HCT116 (cell line): ENCODE measurements at regions not wholly inside any gene's neighbourhood (a gene's known extent, or its start where the extent isn't known, plus 50 kb on each side); places are given as distances from the start of the nearest gene placed in this dataset.

Source experiments
- ATAC-seq: fragments of 200-7000 bp; cut with Tn5 transposase; 2 replicates; pipeline ENCODE4 v1.9.1; 2020; ENCODE audit warnings: mild to moderate bottlenecking, moderate library complexity
- BruUV-seq: library from RNA; stranded (reverse); fragments of 400-500 nt; replicated peaks from 2 replicates; lab custom pipeline; 2021; lab: Mats Ljungman, UMichigan
- CTCF ChIA-PET: fragments of 300-600 bp; sonication (Branson Sonifier 250); formaldehyde crosslinking; loops from one replicate; lab custom pipeline; 2021; ENCODE audit warnings: antibody characterized with exemption; lab: Charles Lee
- POLR2A ChIA-PET: fragments of 300-600, 350-600 bp; sonication (Branson Sonifier 250); formaldehyde crosslinking; loops from one replicate; lab custom pipeline; 2021; ENCODE audit warnings: antibody characterized with exemption; lab: Charles Lee
- RAD21 ChIA-PET, 2 experiments: fragments of 300-600 bp; sonication (Branson Sonifier 250); formaldehyde crosslinking; loops; one replicate each; lab custom pipeline; 2023; ENCODE audit warnings: low total read pairs in 2 of 2; ENCODE audit not compliant: uncharacterized antibody in 2 of 2, unreplicated experiment in 2 of 2, low non-redundant PET in 1 of 2; lab: Charles Lee
- DNase-seq: peaks from one replicate; pipeline ENCODE4 v3.0.0-alpha.2; 2010; ENCODE audit warnings: low read depth, low spot score
- H2AFZ ChIP-seq: fragments of 200-600 bp; shearing (Covaris generic), sonication (generic); 2 replicates; pipeline ENCODE4 v1.6.1; 2017; ENCODE audit warnings: low read depth, mixed run types, mixed read lengths, antibody characterized with exemption, low read length; ENCODE audit not compliant: poor library complexity, severe bottlenecking
- H3K27ac ChIP-seq: 2 replicates; pipeline ENCODE4 v1.5.1; 2012; ENCODE audit warnings: low read depth, low read length
- H3K27me3 ChIP-seq: fragments of 200-600 bp; sonication (generic); 2 replicates; pipeline ENCODE4 v1.6.1; 2016; ENCODE audit warnings: mixed run types, low read length, mixed read lengths; ENCODE audit not compliant: insufficient read depth
- H3K36me3 ChIP-seq, 2 experiments: fragments of 200-500 bp in 1 of 2; fragments of 200-600 bp in 1 of 2; sonication (Bioruptor generic) in 1 of 2; sonication (generic) in 1 of 2; 2 replicates each; pipeline versions ENCODE4 v1.5.1 to v1.6.1; 2014 to 2016; ENCODE audit warnings: low read length in 2 of 2, inconsistent platforms in 1 of 2, mixed read lengths in 1 of 2, mixed run types in 1 of 2; ENCODE audit not compliant: insufficient read depth in 2 of 2, control insufficient read depth in 1 of 2
- H3K4me1 ChIP-seq, 2 experiments: fragments of 200-600 bp in 1 of 2; sonication (generic) in 1 of 2; 2 replicates each; pipeline versions ENCODE4 v1.5.1 to v1.6.1; 2012 to 2017; ENCODE audit warnings: low read length in 2 of 2, inconsistent platforms in 1 of 2, mild to moderate bottlenecking in 1 of 2, mixed read lengths in 1 of 2, mixed run types in 1 of 2, moderate library complexity in 1 of 2; ENCODE audit not compliant: insufficient read depth in 2 of 2, control insufficient read depth in 1 of 2
- H3K4me2 ChIP-seq: fragments of 200-600 bp; sonication (generic); 2 replicates; pipeline ENCODE4 v1.6.1; 2017; ENCODE audit warnings: mixed run types, low read length, mixed read lengths
- H3K4me3 ChIP-seq, 2 experiments: fragments of 200-600 bp in 1 of 2; sonication (generic) in 1 of 2; replicated peaks in 1 of 2; 2 replicates each; pipeline ENCODE4 v1.5.1; 2011 to 2016; ENCODE audit warnings: low read length in 2 of 2, control low read depth in 1 of 2, low read depth in 1 of 2, mild to moderate bottlenecking in 1 of 2, mixed read lengths in 1 of 2, mixed run types in 1 of 2
- H3K79me2 ChIP-seq: fragments of 200-600 bp; sonication (generic); 2 replicates; pipeline ENCODE4 v1.6.1; 2017; ENCODE audit warnings: mild to moderate bottlenecking, mixed run types, low read length, moderate library complexity, mixed read lengths; ENCODE audit not compliant: insufficient read depth
- H3K9ac ChIP-seq: fragments of 200-600 bp; sonication (generic); 2 replicates; pipeline ENCODE4 v1.6.1; 2016; ENCODE audit warnings: low read length, mixed read lengths
- H3K9me2 ChIP-seq: fragments of 200-600 bp; sonication (generic), shearing (Covaris generic); 2 replicates; pipeline ENCODE4 v1.6.1; 2017; ENCODE audit warnings: mixed run types, mild to moderate bottlenecking, moderate library complexity; ENCODE audit not compliant: insufficient read depth
- H3K9me3 ChIP-seq, 2 experiments: fragments of 200-500 bp in 1 of 2; fragments of 200-600 bp in 1 of 2; sonication (Bioruptor generic) in 1 of 2; sonication (generic) in 1 of 2; 2 replicates each; pipeline ENCODE4 v1.6.1; 2014 to 2017; ENCODE audit warnings: low read length in 2 of 2, mixed read lengths in 2 of 2, inconsistent platforms in 1 of 2, low read depth in 1 of 2, mild to moderate bottlenecking in 1 of 2, mixed run types in 1 of 2, moderate library complexity in 1 of 2; ENCODE audit not compliant: control insufficient read depth in 1 of 2, insufficient read depth in 1 of 2
- H4K20me1 ChIP-seq: fragments of 200-600 bp; sonication (generic), shearing (Covaris generic); 2 replicates; pipeline ENCODE4 v1.6.1; 2017; ENCODE audit warnings: mixed run types, mild to moderate bottlenecking, moderate library complexity; ENCODE audit not compliant: insufficient read depth
- CBX3 ChIP-seq: IDR thresholded peaks from 2 replicates; pipeline ENCODE4 v1.6.1; 2012; ENCODE audit warnings: low read depth
- CEBPB ChIP-seq: IDR thresholded peaks from 2 replicates; pipeline ENCODE4 v1.6.1; 2012; ENCODE audit warnings: low read depth
- CTCF ChIP-seq, 3 experiments: fragments of 200-600 bp in 1 of 3; sonication (generic) in 1 of 3; IDR thresholded peaks in 2 of 3; conservative IDR thresholded peaks in 1 of 3; 2 replicates each; pipeline ENCODE4 v1.5.1; 2012 to 2017; ENCODE audit warnings: low read depth in 2 of 3, low read length in 2 of 3, antibody characterized with exemption in 1 of 3, borderline replicate concordance in 1 of 3, control low read depth in 1 of 3, mild to moderate bottlenecking in 1 of 3, mixed read lengths in 1 of 3, mixed run types in 1 of 3, moderate library complexity in 1 of 3; ENCODE audit not compliant: insufficient read depth in 1 of 3
- EGR1 ChIP-seq: IDR thresholded peaks from 2 replicates; pipeline ENCODE4 v1.6.1; 2012; ENCODE audit warnings: low read depth
- EZH2 ChIP-seq: fragments of 200-600 bp; sonication (generic); IDR thresholded peaks from 2 replicates; pipeline ENCODE4 v1.6.1; 2017; ENCODE audit warnings: antibody characterized with exemption, mixed run types
- EZH2phosphoT487 ChIP-seq: fragments of 200-600 bp; IDR thresholded peaks from 2 replicates; pipeline ENCODE4 v1.6.1; 2018; ENCODE audit warnings: antibody characterized with exemption, borderline replicate concordance
- FOSL1 ChIP-seq: IDR thresholded peaks from 2 replicates; pipeline ENCODE4 v1.6.1; 2012; ENCODE audit warnings: low read depth
- JUND ChIP-seq: IDR thresholded peaks from 2 replicates; pipeline ENCODE4 v1.6.1; 2012
- POLR2A ChIP-seq: IDR thresholded peaks from 2 replicates; pipeline ENCODE4 v1.7.0; 2011; ENCODE audit warnings: borderline replicate concordance; ENCODE audit not compliant: insufficient read depth, insufficient read length; ENCODE audit errors: extremely low read depth
- POLR2AphosphoS5 ChIP-seq: IDR thresholded peaks from 2 replicates; pipeline ENCODE4 v1.6.1; 2011; ENCODE audit warnings: mild to moderate bottlenecking, low read depth, low read length, moderate library complexity
- REST ChIP-seq: IDR thresholded peaks from 2 replicates; pipeline ENCODE4 v1.6.1; 2012; ENCODE audit warnings: low read depth
- SP1 ChIP-seq: IDR thresholded peaks from 2 replicates; pipeline ENCODE4 v1.6.1; 2012; ENCODE audit warnings: low read depth
- SRF ChIP-seq: IDR thresholded peaks from 2 replicates; pipeline ENCODE4 v1.6.1; 2012; ENCODE audit warnings: low read depth
- TCF7L2 ChIP-seq: IDR thresholded peaks from 2 replicates; pipeline ENCODE4 v1.7.0; 2011; ENCODE audit warnings: borderline replicate concordance, inconsistent platforms; ENCODE audit not compliant: insufficient read depth, insufficient read length; ENCODE audit errors: extremely low read depth
- YY1 ChIP-seq: IDR thresholded peaks from 2 replicates; pipeline ENCODE4 v1.6.1; 2011; ENCODE audit warnings: low read length, low read depth, moderate library complexity, mild to moderate bottlenecking; ENCODE audit not compliant: insufficient replicate concordance; ENCODE audit errors: extremely low read depth
- ZBTB33 ChIP-seq: IDR thresholded peaks from 2 replicates; pipeline ENCODE4 v1.6.1; 2011; ENCODE audit warnings: mild to moderate bottlenecking, low read length, moderate library complexity; ENCODE audit not compliant: insufficient replicate concordance; ENCODE audit errors: extremely low read depth
- ZNF274 ChIP-seq: fragments of 200-500 bp; sonication (Bioruptor generic); IDR thresholded peaks from 2 replicates; pipeline ENCODE4 v1.6.1; 2014; ENCODE audit warnings: mild to moderate bottlenecking, low read depth, low read length, inconsistent platforms
- intact Hi-C: fragments of 100-400 bp; cut with micrococcal nuclease; formaldehyde crosslinking; loops from 2 replicates; pipeline ENCODE4 v1.10.0; 2022

DNA sequence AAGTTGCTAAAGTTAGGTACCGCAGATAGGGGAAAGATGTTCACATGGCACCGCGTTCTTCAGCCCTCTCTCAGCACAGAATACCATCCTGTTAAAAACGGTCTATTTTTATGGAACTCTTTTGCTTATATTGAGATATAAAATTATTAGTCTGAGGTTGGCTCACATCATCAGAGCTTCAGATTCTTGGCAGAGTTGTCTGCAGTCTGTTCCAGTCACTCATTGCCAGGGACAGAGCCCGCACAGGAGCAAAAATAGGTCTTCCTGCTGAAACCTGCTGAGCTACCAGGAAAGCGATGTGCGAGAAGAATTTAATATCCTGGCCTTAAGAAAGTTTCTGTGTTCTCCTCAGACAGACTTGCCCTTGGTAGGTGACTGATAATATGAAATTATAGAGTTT, 249.8 kb downstream of the VRK1 start:
- ChIA-PET POLR2A (no interaction called here), CTCF (no interaction called here), RAD21 (no interaction called here)
- Histone ChIP-seq H3K79me2 (no peaks in the 10 kb centered on the region), H3K4me2 (no peak overlapping the region), H3K27me3 (no peaks in the 10 kb centered on the region), H2AFZ (no peak overlapping the region), H3K4me3 (no peak overlapping the region), H3K36me3 (no peaks in the 10 kb centered on the region), H3K9ac (no peak overlapping the region), H4K20me1 (no peaks in the 10 kb centered on the region), H3K9me2 (no peaks in the 10 kb centered on the region), H3K4me1 (peaks cover 0 to 6% of the 10 kb centered on the region in 2 experiments; a peak in 1 of 4 replicates), H3K9me3 (no peaks in the 10 kb centered on the region), H3K27ac (no peak overlapping the region)
- no TSS peak for BruUV-seq
- TF ChIP-seq FOSL1, result no peak
- no peak for TF ChIP-seq REST
- TF ChIP-seq POLR2AphosphoS5, result no peak
- no peak for TF ChIP-seq EGR1
- TF ChIP-seq YY1, result no peak
- TF ChIP-seq TCF7L2, result no peak
- no peak for TF ChIP-seq EZH2
- no peak for TF ChIP-seq ZNF274
- no peak for TF ChIP-seq EZH2phosphoT487
- TF ChIP-seq JUND, result no peak
- no peak for TF ChIP-seq CEBPB
- TF ChIP-seq POLR2A, result no peak
- TF ChIP-seq SRF, result no peak
- TF ChIP-seq SP1, result no peak
- TF ChIP-seq ZBTB33, result no peak
- no peak for TF ChIP-seq CTCF (IDR thresholded peaks at IDR 0.05 in 2 of 3, conservative IDR thresholded peaks at IDR 0.05 in 1 of 3; ENCODE audit: borderline replicate concordance in 1 of 3, insufficient read depth in 1 of 3, low read depth in 2 of 3, low read length in 2 of 3)
- TF ChIP-seq CBX3, result no peak
- no peak for DNase-seq
- ATAC-seq, result no peak
- intact Hi-C loops, result no loop called here
